A673 (cell line): ENCODE measurements at regions not wholly inside any gene's neighbourhood (a gene's known extent, or its start where the extent isn't known, plus 50 kb on each side); places are given as distances from the start of the nearest gene placed in this dataset.

Experiments
- EZH2 ChIP-seq: fragments of 200-600 bp; sonication (generic); IDR thresholded peaks from 2 replicates; pipeline ENCODE4 v1.6.1; 2017; ENCODE audit warnings: borderline replicate concordance, low read depth, mild to moderate bottlenecking, mixed read lengths, antibody characterized with exemption, low read length; ENCODE audit not compliant: poor library complexity, severe bottlenecking
- TF ChIP-seq, protein P1 (sequence below): fragments of 300-800, 200-600 bp; sonication (generic); conservative IDR thresholded peaks from 2 replicates; pipeline ENCODE4 v1.5.1; 2017; ENCODE audit warnings: low read depth, mild to moderate bottlenecking, antibody characterized with exemption, low read length, moderate library complexity, mixed read lengths

- TF ChIP-seq, protein P1, sequence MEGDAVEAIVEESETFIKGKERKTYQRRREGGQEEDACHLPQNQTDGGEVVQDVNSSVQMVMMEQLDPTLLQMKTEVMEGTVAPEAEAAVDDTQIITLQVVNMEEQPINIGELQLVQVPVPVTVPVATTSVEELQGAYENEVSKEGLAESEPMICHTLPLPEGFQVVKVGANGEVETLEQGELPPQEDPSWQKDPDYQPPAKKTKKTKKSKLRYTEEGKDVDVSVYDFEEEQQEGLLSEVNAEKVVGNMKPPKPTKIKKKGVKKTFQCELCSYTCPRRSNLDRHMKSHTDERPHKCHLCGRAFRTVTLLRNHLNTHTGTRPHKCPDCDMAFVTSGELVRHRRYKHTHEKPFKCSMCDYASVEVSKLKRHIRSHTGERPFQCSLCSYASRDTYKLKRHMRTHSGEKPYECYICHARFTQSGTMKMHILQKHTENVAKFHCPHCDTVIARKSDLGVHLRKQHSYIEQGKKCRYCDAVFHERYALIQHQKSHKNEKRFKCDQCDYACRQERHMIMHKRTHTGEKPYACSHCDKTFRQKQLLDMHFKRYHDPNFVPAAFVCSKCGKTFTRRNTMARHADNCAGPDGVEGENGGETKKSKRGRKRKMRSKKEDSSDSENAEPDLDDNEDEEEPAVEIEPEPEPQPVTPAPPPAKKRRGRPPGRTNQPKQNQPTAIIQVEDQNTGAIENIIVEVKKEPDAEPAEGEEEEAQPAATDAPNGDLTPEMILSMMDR, result no peak
- TF ChIP-seq EZH2, result no peak
Observed at GRCh38 chr6:127030111-127030510, 88.4 kb upstream of the RSPO3 start.
